ENCODE measurements at regions not wholly inside any gene's neighbourhood (a gene's known extent, or its start where the extent isn't known, plus 50 kb on each side); places are given as distances from the start of the nearest gene placed in this dataset.
"Not testable (repeated sequence)": the region's sequence is repeated elsewhere in the genome, so short reads cannot be mapped to it uniquely, and the experiment has no call there.

DNA sequence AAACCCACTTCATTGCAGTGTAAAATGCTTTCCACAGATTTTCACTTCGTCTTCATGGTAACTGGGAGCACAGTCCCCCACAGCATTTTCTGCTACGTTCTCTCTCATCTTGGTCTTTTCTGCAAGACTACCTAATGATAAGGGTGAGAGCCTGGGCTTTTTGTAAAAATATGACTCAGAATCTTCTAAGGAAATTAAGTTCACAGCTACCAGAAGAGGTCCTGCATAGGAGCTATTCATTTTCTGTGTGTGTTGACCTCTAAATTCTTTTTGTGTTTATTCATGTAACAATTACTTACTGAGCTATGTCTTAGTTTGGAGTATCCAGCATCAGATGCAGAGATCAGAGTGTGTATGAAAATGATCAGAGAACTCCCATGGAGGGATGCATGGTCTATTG lies 192.2 kb downstream of the CPEB2 start:
- no peaks in the 10 kb centered on the region for H3K36me3 ChIP-seq (ENCODE audit: insufficient read depth in 1 of 2, low read depth in 1 of 2)
- peaks cover 0 to 4% (median 0%) of the 10 kb centered on the region in 3 donors for H3K27me3 ChIP-seq (ENCODE audit: insufficient read depth in 3 of 3, low read length in 2 of 3)
- intact Hi-C loops (cut with DNase I): no loop called here

GRCh38 chr4:15197005-15197404 lies 194.7 kb downstream of the CPEB2 start:
- H3K9me3 ChIP-seq: no peaks in the 10 kb centered on the region
- intact Hi-C loops (cut with DNase I): no loop called here
- DNase-seq (no peak), ATAC-seq (no peak)
- 38 to 49% (median 48%) methylated on average over 4 of the region's 4 CpGs for WGBS, 3 donors
- H3K4me1 ChIP-seq: no peaks in the 10 kb centered on the region
- no peaks in the 10 kb centered on the region for H3K36me3 ChIP-seq (ENCODE audit: insufficient read depth in 1 of 2, low read depth in 1 of 2)
- H3K27me3 ChIP-seq (ENCODE audit: insufficient read depth in 3 of 3, low read length in 2 of 3): no peaks in the 10 kb centered on the region
- TF ChIP-seq, protein P1, sequence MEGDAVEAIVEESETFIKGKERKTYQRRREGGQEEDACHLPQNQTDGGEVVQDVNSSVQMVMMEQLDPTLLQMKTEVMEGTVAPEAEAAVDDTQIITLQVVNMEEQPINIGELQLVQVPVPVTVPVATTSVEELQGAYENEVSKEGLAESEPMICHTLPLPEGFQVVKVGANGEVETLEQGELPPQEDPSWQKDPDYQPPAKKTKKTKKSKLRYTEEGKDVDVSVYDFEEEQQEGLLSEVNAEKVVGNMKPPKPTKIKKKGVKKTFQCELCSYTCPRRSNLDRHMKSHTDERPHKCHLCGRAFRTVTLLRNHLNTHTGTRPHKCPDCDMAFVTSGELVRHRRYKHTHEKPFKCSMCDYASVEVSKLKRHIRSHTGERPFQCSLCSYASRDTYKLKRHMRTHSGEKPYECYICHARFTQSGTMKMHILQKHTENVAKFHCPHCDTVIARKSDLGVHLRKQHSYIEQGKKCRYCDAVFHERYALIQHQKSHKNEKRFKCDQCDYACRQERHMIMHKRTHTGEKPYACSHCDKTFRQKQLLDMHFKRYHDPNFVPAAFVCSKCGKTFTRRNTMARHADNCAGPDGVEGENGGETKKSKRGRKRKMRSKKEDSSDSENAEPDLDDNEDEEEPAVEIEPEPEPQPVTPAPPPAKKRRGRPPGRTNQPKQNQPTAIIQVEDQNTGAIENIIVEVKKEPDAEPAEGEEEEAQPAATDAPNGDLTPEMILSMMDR (IDR thresholded peaks at IDR 0.05): no peak
- H3K4me3 ChIP-seq: no peak overlapping the region
- no peak overlapping the region for H3K27ac ChIP-seq

More for the DNA sequence above, 192.2 kb downstream of the CPEB2 start:
- no peak overlapping the region for H3K27ac ChIP-seq
- no peaks in the 10 kb centered on the region for H3K9me3 ChIP-seq
- DNase-seq (no peak), ATAC-seq (no peak)
- no peaks in the 10 kb centered on the region for H3K4me1 ChIP-seq
- H3K4me3 ChIP-seq: no peak overlapping the region
- WGBS, 3 donors: 62 to 76% (median 70%) methylated on average over 2 of the region's 2 CpGs
- TF ChIP-seq, protein P1 (IDR thresholded peaks at IDR 0.05): no peak

GRCh38 chr4:15198070-15198727 lies 195.9 kb downstream of the CPEB2 start:
- H3K27ac ChIP-seq: no peak overlapping the region
- ATAC-seq (no peak), DNase-seq (no peak)
- WGBS, 3 donors: 59 to 65% (median 60%) methylated on average over 11 of the region's 11 CpGs
- H3K9me3 ChIP-seq: no peaks in the 10 kb centered on the region
- H3K27me3 ChIP-seq (ENCODE audit: insufficient read depth in 3 of 3, low read length in 2 of 3): no peaks in the 10 kb centered on the region
- intact Hi-C loops (cut with DNase I): no loop called here
- no peaks in the 10 kb centered on the region for H3K4me1 ChIP-seq
- H3K36me3 ChIP-seq (ENCODE audit: insufficient read depth in 1 of 2, low read depth in 1 of 2): no peaks in the 10 kb centered on the region
- H3K4me3 ChIP-seq: no peak overlapping the region
- TF ChIP-seq, protein P1 (IDR thresholded peaks at IDR 0.05): no peak

DNA sequence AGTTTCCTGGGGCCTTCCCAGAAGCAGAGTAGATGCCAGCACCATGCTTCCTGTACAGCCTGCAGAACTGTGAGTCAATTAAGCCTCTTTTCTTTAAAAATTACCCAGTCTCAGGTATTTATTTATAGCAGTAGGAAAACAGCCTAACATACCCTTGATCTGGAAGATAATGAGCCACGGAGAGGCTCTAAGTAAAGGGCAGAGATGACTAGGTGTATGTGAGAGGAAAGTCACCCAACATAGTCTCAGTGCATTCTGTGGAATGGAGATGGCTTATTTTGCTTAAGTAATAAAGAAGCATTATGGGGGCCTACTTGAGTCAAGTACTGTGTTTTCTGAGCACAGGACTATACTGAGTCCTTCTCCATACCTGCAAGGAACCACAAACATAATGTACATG lies 199.5 kb downstream of the CPEB2 start:
- intact Hi-C loops (cut with DNase I): no loop called here
- ATAC-seq: no peak
- no peaks in the 10 kb centered on the region for H3K4me1 ChIP-seq
- no peak for DNase-seq
- no peak overlapping the region for H3K27ac ChIP-seq
- TF ChIP-seq, protein P1 (IDR thresholded peaks at IDR 0.05): no peak
- peaks cover 12% of the 10 kb centered on the region for H3K9me3 ChIP-seq
- no peaks in the 10 kb centered on the region for H3K36me3 ChIP-seq (ENCODE audit: insufficient read depth in 1 of 2, low read depth in 1 of 2)
- no peak overlapping the region for H3K4me3 ChIP-seq
- WGBS, 3 donors: 67 to 71% (median 70%) methylated on average over 1 of the region's 1 CpG
- no peaks in the 10 kb centered on the region for H3K27me3 ChIP-seq (ENCODE audit: insufficient read depth in 3 of 3, low read length in 2 of 3)

DNA sequence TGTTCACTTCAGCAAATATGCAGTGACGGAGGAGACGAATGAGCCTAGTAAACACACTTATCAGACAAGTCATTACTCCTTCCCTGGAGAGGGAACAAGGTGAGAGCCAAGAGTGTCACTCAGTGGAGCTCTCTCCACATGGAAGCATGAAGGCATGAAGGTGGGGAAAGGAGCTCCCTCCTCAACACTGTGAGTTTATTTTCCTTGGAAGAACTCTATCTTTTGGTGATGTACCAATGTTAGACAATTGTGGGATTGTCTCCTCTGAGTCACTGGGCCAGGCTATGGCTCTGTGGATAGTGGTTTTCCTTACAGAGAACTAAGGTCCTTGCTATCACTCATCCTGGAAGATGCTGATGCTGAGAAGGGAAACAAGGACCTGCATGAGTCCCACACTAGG lies 200.2 kb downstream of the CPEB2 start:
- intact Hi-C loops (cut with DNase I): no loop called here
- Histone ChIP-seq H3K4me3 (no peak overlapping the region), H3K27ac (no peak overlapping the region), H3K27me3 (ENCODE audit: insufficient read depth in 3 of 3, low read length in 2 of 3) (no peaks in the 10 kb centered on the region), H3K4me1 (no peaks in the 10 kb centered on the region), H3K36me3 (ENCODE audit: insufficient read depth in 1 of 2, low read depth in 1 of 2) (no peaks in the 10 kb centered on the region), H3K9me3 (peaks cover 14% of the 10 kb centered on the region)
- WGBS, 3 donors: 92 to 98% (median 94%) methylated on average over 2 of the region's 2 CpGs
- TF ChIP-seq, protein P1 (IDR thresholded peaks at IDR 0.05): no peak
- no peak for ATAC-seq
- DNase-seq: no peak

DNA sequence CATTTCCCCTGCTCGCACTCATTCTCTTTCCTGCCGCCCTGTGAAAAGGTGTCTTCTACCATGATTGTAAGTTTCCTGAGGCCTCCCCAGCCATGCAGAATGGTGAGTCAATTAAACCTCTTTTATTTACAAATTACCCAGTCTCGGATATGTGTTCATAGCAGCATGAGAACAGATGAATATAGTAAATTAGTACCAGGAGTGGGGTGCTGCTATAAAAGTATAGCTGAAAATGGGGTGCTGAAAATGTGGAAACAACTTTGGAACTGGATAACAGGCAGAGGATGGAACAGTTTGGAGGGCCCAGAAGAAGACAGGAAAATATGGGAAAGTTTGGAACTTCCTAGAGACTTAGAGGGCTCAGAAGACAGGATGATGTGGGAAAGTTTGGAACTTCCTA lies 204.2 kb downstream of the CPEB2 start:
- H3K9me3 ChIP-seq: peaks cover 14% of the 10 kb centered on the region
- intact Hi-C loops (cut with DNase I); H3K36me3 ChIP-seq (ENCODE audit: insufficient read depth in 1 of 2, low read depth in 1 of 2); DNase-seq; H3K4me1 ChIP-seq; H3K4me3 ChIP-seq; ATAC-seq; H3K27me3 ChIP-seq (ENCODE audit: insufficient read depth in 3 of 3, low read length in 2 of 3); H3K27ac ChIP-seq: not testable (repeated sequence)
- WGBS, 3 donors: 63 to 89% (median 81%) methylated on average over 3 of the region's 3 CpGs

Measured in psoas muscle (tissue), 7 donors.